ENCODE measurements at regions not wholly inside any gene's neighbourhood (a gene's known extent, or its start where the extent isn't known, plus 50 kb on each side); places are given as distances from the start of the nearest gene placed in this dataset.
"Not testable (repeated sequence)": the region's sequence is repeated elsewhere in the genome, so short reads cannot be mapped to it uniquely, and the experiment has no call there.

DNA sequence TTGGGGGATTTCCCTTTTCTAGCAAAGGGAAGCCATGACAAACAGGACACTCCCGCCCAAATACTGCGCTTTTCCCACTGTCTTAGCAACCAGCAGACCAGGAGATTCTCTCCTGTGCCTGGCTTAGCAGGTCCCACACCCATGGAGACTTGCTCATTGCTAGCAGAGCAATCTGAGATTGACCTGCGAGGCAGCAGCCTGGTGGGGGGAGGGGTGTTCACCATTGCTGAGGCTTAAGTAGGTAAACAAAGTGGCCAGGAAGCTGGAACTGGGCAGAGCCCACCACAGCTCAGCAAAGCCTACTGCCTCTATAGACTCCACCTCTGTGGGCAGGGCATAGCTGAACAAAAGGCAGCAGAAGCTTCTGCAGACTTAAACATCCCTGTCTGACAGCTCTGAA is 279.2 kb downstream of the DEPDC1B start:
- TF ChIP-seq, protein P1, sequence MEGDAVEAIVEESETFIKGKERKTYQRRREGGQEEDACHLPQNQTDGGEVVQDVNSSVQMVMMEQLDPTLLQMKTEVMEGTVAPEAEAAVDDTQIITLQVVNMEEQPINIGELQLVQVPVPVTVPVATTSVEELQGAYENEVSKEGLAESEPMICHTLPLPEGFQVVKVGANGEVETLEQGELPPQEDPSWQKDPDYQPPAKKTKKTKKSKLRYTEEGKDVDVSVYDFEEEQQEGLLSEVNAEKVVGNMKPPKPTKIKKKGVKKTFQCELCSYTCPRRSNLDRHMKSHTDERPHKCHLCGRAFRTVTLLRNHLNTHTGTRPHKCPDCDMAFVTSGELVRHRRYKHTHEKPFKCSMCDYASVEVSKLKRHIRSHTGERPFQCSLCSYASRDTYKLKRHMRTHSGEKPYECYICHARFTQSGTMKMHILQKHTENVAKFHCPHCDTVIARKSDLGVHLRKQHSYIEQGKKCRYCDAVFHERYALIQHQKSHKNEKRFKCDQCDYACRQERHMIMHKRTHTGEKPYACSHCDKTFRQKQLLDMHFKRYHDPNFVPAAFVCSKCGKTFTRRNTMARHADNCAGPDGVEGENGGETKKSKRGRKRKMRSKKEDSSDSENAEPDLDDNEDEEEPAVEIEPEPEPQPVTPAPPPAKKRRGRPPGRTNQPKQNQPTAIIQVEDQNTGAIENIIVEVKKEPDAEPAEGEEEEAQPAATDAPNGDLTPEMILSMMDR (IDR thresholded peaks at IDR 0.05): not testable (repeated sequence)
- TF ChIP-seq POLR2A (IDR thresholded peaks at IDR 0.05): not testable (repeated sequence)
